ENCODE measurements at regions not wholly inside any gene's neighbourhood (a gene's known extent, or its start where the extent isn't known, plus 50 kb on each side); places are given as distances from the start of the nearest gene placed in this dataset.

DNA sequence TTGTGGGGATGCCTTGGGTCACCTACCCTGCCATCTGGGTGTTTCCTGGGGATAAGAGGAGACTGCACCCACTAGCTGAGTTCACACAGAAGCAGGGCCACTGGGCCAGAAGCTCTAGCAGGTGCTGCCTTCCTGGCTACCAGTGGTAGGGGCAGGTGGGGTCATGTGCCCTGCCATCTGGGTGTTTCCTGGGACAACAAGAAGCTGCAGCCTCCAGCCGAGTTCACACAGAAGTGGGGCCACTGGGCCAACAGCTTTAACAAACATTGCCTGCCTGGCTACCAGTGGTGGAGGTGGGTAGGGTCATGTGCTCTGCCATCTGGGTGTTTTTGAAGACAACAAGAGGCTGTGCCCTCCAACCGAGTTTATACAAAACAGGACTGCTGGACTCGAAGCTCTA is 282.2 kb upstream of the SYT4 start:
- TF ChIP-seq CTCF (IDR thresholded peaks at IDR 0.05) (no peak), POLR2A (IDR thresholded peaks at IDR 0.05) (no peak), POLR2AphosphoS5 (IDR thresholded peaks at IDR 0.05) (no peak)
